ENCODE measurements at regions not wholly inside any gene's neighbourhood (a gene's known extent, or its start where the extent isn't known, plus 50 kb on each side); places are given as distances from the start of the nearest gene placed in this dataset.

DNA sequence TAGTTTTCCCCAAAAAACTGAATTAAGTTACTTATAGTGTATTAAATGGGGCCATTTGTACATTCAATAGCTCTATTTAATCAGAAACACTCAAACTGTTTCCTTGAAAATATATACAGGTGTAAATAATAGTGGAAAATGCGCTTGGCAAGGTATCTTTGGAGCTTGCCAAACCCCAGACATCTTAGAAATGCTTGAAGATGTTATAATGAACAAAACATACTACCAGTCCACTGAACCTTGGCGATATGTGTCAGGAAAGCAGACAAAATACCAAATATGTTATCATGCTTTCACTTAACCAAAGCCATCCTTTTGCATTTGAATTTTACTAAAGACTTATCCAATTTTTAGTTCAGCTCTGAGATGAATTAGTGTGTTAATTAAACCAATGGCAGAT is 352.7 kb upstream of the SEMA3A start:
- H3K4me3 ChIP-seq (ENCODE audit: low read depth, low read length) = no peak overlapping the region
- DNase-seq (ENCODE audit: low read depth) = no peak
- TF ChIP-seq CTCF (IDR thresholded peaks at IDR 0.05; ENCODE audit: insufficient read depth, low read depth, low read length) = no peak

- TF ChIP-seq CTCF (IDR thresholded peaks at IDR 0.05; ENCODE audit: insufficient read depth, low read depth, low read length) = no peak
- DNase-seq (ENCODE audit: low read depth) = no peak
- no peak overlapping the region for H3K4me3 ChIP-seq (ENCODE audit: low read depth, low read length)
Observed at GRCh38 chr7:84546403-84546802, 351.8 kb upstream of the SEMA3A start.

GRCh38 chr7:84538268-84538667 is 343.7 kb upstream of the SEMA3A start:
- TF ChIP-seq CTCF (IDR thresholded peaks at IDR 0.05; ENCODE audit: insufficient read depth, low read depth, low read length) = no peak
- no peak overlapping the region for H3K4me3 ChIP-seq (ENCODE audit: low read depth, low read length)
- DNase-seq (ENCODE audit: low read depth) = no peak

- H3K4me3 ChIP-seq (ENCODE audit: low read depth, low read length) = no peak overlapping the region
- DNase-seq (ENCODE audit: low read depth) = peak; percentile 24
- no peak for TF ChIP-seq CTCF (IDR thresholded peaks at IDR 0.05; ENCODE audit: insufficient read depth, low read depth, low read length)
Observed at GRCh38 chr7:84536271-84536870, 341.8 kb upstream of the SEMA3A start.

GRCh38 chr7:84535580-84536270 is 341.1 kb upstream of the SEMA3A start:
- no peak overlapping the region for H3K4me3 ChIP-seq (ENCODE audit: low read depth, low read length)
- TF ChIP-seq CTCF (IDR thresholded peaks at IDR 0.05; ENCODE audit: insufficient read depth, low read depth, low read length) = no peak
- DNase-seq (ENCODE audit: low read depth) = peak; percentile 20

GRCh38 chr7:84533182-84533581 is 338.6 kb upstream of the SEMA3A start:
- no peak overlapping the region for H3K4me3 ChIP-seq (ENCODE audit: low read depth, low read length)
- no peak for DNase-seq (ENCODE audit: low read depth)
- TF ChIP-seq CTCF (IDR thresholded peaks at IDR 0.05; ENCODE audit: insufficient read depth, low read depth, low read length) = no peak

Measured in fibroblast of villous mesenchyme (primary cell).